AG09319 (cell line): ENCODE measurements at regions not wholly inside any gene's neighbourhood (a gene's known extent, or its start where the extent isn't known, plus 50 kb on each side); places are given as distances from the start of the nearest gene placed in this dataset.

Source experiments
- DNase-seq: peaks from one replicate; pipeline ENCODE4 v3.0.0-alpha.2; 2010; ENCODE audit warnings: low read depth; ENCODE audit errors: extremely low read depth
- TF ChIP-seq, protein P1 (sequence below): IDR thresholded peaks from 2 replicates; pipeline ENCODE4 v1.5.1; 2011; ENCODE audit warnings: low read depth, mild to moderate bottlenecking, inconsistent platforms, low read length, moderate library complexity

DNA sequence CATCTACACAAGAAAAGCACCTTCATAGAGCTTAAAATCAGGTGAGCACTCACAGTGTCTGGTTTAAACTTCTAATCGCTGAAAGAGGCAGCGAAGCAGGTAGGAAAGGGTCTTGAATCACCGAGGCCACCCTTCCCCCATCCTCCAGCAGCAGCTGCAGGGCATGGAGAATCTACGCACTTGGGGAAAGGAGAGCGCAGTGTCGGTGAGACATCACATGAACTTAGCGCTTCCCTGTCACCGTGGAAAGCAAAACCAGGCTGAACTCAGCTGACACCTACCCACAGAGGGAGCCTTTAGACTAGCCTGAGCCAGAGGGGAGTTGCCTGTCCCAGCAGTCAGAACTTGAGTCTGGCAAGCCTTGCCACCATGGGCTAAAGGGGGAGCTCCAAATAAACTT, 197.2 kb upstream of the ZFP42 start:
- TF ChIP-seq, protein P1, sequence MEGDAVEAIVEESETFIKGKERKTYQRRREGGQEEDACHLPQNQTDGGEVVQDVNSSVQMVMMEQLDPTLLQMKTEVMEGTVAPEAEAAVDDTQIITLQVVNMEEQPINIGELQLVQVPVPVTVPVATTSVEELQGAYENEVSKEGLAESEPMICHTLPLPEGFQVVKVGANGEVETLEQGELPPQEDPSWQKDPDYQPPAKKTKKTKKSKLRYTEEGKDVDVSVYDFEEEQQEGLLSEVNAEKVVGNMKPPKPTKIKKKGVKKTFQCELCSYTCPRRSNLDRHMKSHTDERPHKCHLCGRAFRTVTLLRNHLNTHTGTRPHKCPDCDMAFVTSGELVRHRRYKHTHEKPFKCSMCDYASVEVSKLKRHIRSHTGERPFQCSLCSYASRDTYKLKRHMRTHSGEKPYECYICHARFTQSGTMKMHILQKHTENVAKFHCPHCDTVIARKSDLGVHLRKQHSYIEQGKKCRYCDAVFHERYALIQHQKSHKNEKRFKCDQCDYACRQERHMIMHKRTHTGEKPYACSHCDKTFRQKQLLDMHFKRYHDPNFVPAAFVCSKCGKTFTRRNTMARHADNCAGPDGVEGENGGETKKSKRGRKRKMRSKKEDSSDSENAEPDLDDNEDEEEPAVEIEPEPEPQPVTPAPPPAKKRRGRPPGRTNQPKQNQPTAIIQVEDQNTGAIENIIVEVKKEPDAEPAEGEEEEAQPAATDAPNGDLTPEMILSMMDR = no peak
- no peak for DNase-seq

DNA sequence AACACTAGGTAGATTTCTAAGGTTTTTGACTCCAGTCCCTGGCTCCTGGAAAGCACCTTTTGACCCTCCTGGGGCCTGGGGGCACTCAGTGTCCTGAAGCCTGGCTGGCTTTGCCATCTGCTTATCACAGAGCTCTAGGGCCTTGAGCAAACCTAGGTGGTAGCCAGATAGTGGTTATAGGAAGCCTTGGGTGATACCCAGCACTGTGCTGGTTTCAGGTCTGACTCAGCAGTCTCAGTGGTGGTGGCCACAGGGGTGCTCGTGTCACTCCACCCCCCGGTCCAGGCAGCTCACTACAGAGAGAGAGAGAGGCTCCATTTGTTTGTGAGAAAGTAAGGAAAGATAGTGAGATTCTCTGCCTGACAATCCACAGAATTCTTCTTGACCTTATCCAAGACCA, 195.8 kb upstream of the ZFP42 start:
- TF ChIP-seq, protein P1 = no peak
- DNase-seq = no peak

DNA sequence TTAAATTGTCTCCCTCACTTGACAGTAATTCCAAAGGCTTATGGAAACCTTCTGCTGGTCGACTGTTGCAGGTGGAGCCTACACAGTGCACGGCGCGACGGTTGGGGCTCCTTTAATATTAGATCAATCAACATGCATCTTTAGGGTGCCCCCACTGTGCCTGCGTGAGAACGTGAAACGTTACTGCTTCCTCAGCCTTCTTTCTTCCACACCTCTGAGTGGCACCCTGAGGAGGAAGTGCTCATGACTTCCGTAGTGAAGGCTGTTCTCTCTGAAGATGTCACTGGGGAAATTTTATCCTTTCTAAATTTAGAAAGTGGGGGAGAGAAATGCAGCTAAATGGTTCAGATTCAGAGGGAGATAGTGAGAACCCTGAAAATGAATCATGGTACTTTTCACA, 184.0 kb upstream of the ZFP42 start:
- DNase-seq = no peak
- TF ChIP-seq, protein P1 = no peak

DNA sequence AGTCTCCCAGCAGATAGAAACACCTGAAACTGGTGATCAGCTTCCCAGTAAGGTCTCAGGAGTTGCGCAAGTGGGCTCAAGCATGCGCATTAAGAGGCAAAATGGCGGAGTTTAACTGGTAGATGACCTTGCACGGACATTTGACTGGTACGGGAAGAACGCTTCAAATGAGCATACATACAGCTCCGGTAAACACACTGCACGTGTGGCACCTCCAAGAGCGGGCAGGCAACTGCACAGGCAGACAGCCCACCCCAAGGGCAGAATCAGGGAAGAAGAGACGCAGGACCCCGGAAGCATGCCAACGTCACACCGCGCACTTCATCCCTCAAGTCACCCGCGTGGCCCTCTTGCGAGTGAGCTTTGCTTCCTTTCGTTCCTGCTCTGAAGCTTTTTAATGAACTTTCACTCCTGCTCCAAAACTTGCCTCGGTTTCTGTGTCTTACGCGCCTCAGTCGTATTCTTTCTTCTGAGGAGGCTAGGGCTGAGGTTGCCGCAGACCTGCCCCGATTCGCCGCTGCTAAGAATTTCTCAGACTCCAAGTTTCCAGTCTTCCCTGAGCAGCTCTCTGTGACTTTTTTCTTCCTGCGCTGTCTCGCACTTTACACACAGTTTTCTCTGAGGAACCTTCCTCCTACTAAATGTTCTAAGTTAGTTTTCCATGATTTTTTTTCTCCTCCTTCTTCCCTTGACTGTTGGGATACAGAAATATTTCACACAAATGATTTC, 180.7 kb upstream of the ZFP42 start:
- DNase-seq = no peak

DNA sequence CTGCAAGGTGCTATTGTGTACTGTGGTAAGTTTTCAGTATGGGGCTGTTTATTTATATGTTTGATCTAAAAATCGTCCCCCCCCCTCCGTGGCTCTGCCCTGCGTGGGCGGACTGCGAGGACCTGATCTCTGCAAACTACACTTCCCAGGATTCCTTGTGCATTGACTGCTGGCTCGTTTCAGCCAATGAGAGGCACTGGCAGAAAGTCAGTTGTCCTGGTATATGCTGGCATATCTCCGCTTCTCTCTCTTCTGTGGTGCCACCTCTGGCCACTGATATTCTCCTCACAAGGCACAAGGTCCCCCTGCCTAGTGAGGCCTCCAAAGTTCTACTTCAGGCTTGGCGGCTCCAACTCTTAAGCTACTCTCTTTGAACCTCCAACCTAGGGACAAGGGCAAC, 168.8 kb upstream of the ZFP42 start:
- TF ChIP-seq, protein P1 = no peak
- no peak for DNase-seq

More for the DNA sequence above, 180.7 kb upstream of the ZFP42 start:
- TF ChIP-seq, protein P1 = no peak

DNA sequence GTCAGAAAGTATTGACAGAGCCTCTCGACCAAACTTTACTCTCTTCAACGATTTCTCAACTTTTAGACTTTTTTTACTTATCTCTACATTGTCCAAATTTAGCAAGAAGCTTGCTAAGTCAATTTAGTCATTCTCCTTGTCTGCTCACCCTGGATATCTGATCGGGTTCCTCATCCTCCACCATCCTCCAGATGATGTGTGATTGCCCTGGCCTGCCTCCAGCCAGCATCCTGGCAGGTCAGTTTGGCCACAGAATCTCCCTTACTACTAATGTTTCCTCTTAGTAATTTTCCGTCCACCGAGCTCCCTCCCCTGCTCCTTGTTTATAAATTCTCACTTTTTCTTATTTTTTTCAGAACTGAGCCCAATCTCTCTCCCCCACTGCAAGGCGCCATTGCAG, 167.9 kb upstream of the ZFP42 start:
- TF ChIP-seq, protein P1 = no peak

DNA sequence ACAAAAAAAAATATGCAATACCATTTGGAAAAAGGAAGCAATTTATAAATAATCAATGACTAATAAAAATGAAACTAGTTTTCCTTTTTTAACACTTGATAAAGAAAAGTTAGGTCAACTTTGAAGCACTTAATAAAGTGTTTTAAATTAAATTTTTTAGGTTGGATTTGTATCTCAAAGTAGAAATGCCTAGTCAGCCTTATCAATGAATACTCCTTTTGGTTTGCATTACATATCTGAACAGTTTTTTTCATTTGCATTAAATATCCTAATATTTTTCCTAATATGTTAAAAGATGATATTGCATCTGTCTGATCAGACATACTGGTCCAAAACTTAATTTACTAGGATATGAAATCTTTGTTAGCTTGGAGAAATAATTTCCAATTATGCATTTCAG, 155.8 kb upstream of the ZFP42 start:
- no peak for DNase-seq
- TF ChIP-seq, protein P1 = no peak

More for the DNA sequence above, 167.9 kb upstream of the ZFP42 start:
- DNase-seq = no peak
